IMR-90 (cell line): ENCODE measurements at regions not wholly inside any gene's neighbourhood (a gene's known extent, or its start where the extent isn't known, plus 50 kb on each side); places are given as distances from the start of the nearest gene placed in this dataset.

ENCODE experiments used
- ATAC-seq: fragments of 200-7000 bp; cut with Tn5 transposase; 2 replicates; pipeline ENCODE4 v1.9.1; 2020; ENCODE audit warnings: low read depth, mild to moderate bottlenecking, moderate library complexity
- BruUV-seq: library from RNA; stranded (reverse); fragments of 400-500 nt; replicated peaks from 2 replicates; lab custom pipeline; 2021; lab: Mats Ljungman, UMichigan
- CTCF ChIA-PET: fragments of 300-600 bp; formaldehyde crosslinking; extraction: SDS; loops from one replicate; lab custom pipeline; 2021; ENCODE audit warnings: antibody characterized with exemption; lab: Yijun Ruan, JAX
- POLR2A ChIA-PET: fragments of 300-600 bp; sonication (Branson Sonifier 250); formaldehyde crosslinking; loops from one replicate; lab custom pipeline; 2022; ENCODE audit warnings: antibody characterized with exemption; ENCODE audit not compliant: unreplicated experiment; lab: Charles Lee
- DNase-seq: peaks from one replicate; pipeline ENCODE4 v3.0.0; 2013
- H2AFZ ChIP-seq: replicated peaks from 2 replicates; pipeline ENCODE3; 2013; ENCODE audit warnings: low read length, mild to moderate bottlenecking; ENCODE audit not compliant: poor library complexity
- H2AK5ac ChIP-seq: 2 replicates; pipeline ENCODE4 v1.6.1; 2013; ENCODE audit warnings: low read depth, low read length, inconsistent platforms
- H2AK9ac ChIP-seq: replicated peaks from 2 replicates; pipeline ENCODE3; 2013; ENCODE audit warnings: mild to moderate bottlenecking, low read depth, low read length, moderate library complexity; ENCODE audit not compliant: poor library complexity
- H2BK120ac ChIP-seq: 2 replicates; pipeline ENCODE4 v1.6.1; 2013; ENCODE audit warnings: low read depth, low read length, inconsistent platforms
- H2BK15ac ChIP-seq: 3 replicates; pipeline ENCODE4 v1.6.1; 2013; ENCODE audit warnings: low read depth, low read length, inconsistent platforms
- H2BK20ac ChIP-seq: 2 replicates; pipeline ENCODE4 v1.6.1; 2013; ENCODE audit warnings: low read depth, mild to moderate bottlenecking, inconsistent platforms, low read length, moderate library complexity
- H2BK5ac ChIP-seq: 2 replicates; pipeline ENCODE4 v1.6.1; 2013; ENCODE audit warnings: mild to moderate bottlenecking, low read depth, low read length, inconsistent platforms; ENCODE audit not compliant: poor library complexity, severe bottlenecking
- H3K14ac ChIP-seq: replicated peaks from 2 replicates; pipeline ENCODE4 v1.6.1; 2013; ENCODE audit warnings: low read depth, low read length, inconsistent platforms
- H3K18ac ChIP-seq: 2 replicates; pipeline ENCODE4 v1.6.1; 2013; ENCODE audit warnings: low read depth, low read length, control low read depth
- H3K23ac ChIP-seq: 2 replicates; pipeline ENCODE4 v1.6.1; 2013; ENCODE audit warnings: low read depth, low read length, inconsistent platforms
- H3K27ac ChIP-seq: 2 replicates; pipeline ENCODE4 v1.5.1; 2013; ENCODE audit warnings: mild to moderate bottlenecking, control low read depth, low read length; ENCODE audit not compliant: insufficient read depth
- H3K27me3 ChIP-seq: 2 replicates; pipeline ENCODE4 v1.6.1; 2013; ENCODE audit warnings: low read length; ENCODE audit not compliant: control insufficient read depth, insufficient read depth
- H3K36me3 ChIP-seq: 2 replicates; pipeline ENCODE4 v1.6.1; 2013; ENCODE audit warnings: low read length, mixed read lengths; ENCODE audit not compliant: control insufficient read depth, insufficient read depth
- H3K4ac ChIP-seq: 2 replicates; pipeline ENCODE4 v1.6.1; 2013; ENCODE audit warnings: low read depth, low read length, inconsistent platforms
- H3K4me1 ChIP-seq: 2 replicates; pipeline ENCODE4 v1.6.1; 2013; ENCODE audit warnings: low read length, mixed read lengths; ENCODE audit not compliant: control insufficient read depth, insufficient read depth
- H3K4me2 ChIP-seq: 2 replicates; pipeline ENCODE4 v1.6.1; 2013; ENCODE audit warnings: low read depth, mild to moderate bottlenecking, control low read depth, low read length, moderate library complexity
- H3K4me3 ChIP-seq: 2 replicates; pipeline ENCODE4 v1.5.1; 2013; ENCODE audit warnings: low read depth, mild to moderate bottlenecking, control low read depth, low read length, moderate library complexity; ENCODE audit not compliant: insufficient read depth
- H3K56ac ChIP-seq: 2 replicates; pipeline ENCODE4 v1.6.1; 2013; ENCODE audit warnings: low read length, inconsistent platforms; ENCODE audit not compliant: insufficient read depth; ENCODE audit errors: extremely low read depth
- H3K79me1 ChIP-seq, 2 experiments: 2 replicates each; pipeline ENCODE4 v1.6.1; 2013; ENCODE audit warnings: low read length in 2 of 2, inconsistent platforms in 1 of 2, low read depth in 1 of 2
- H3K9ac ChIP-seq: 2 replicates; pipeline ENCODE4 v1.6.1; 2013; ENCODE audit warnings: low read depth, low read length, control low read depth
- H3K9me1 ChIP-seq: 2 replicates; pipeline ENCODE4 v1.6.1; 2013; ENCODE audit warnings: low read length, inconsistent platforms; ENCODE audit not compliant: insufficient read depth
- H3K9me3 ChIP-seq: 2 replicates; pipeline ENCODE4 v1.6.1; 2013; ENCODE audit warnings: low read length; ENCODE audit not compliant: control insufficient read depth, insufficient read depth
- H4K20me1 ChIP-seq: 2 replicates; pipeline ENCODE4 v1.6.1; 2013; ENCODE audit warnings: low read length, inconsistent platforms; ENCODE audit not compliant: insufficient read depth
- H4K5ac ChIP-seq: 2 replicates; pipeline ENCODE4 v1.6.1; 2013; ENCODE audit warnings: mild to moderate bottlenecking, low read depth, low read length, control low read depth
- H4K8ac ChIP-seq, 2 experiments: 2 replicates each; pipeline ENCODE4 v1.6.1; 2013; ENCODE audit warnings: low read depth in 2 of 2, low read length in 2 of 2, control low read depth in 1 of 2, inconsistent platforms in 1 of 2
- H4K91ac ChIP-seq: 2 replicates; pipeline ENCODE4 v1.6.1; 2013; ENCODE audit warnings: low read depth, low read length, inconsistent platforms; ENCODE audit not compliant: insufficient read depth
- BHLHE40 ChIP-seq: fragments of 150-350 bp; IDR thresholded peaks from 2 replicates; pipeline ENCODE4 v1.6.1; 2016; ENCODE audit warnings: mild to moderate bottlenecking, low read depth, low read length
- CEBPB ChIP-seq: IDR thresholded peaks from 2 replicates; pipeline ENCODE4 v1.6.1; 2012; ENCODE audit warnings: low read depth, low read length, improper control_type of control experiment
- CHD1 ChIP-seq: IDR thresholded peaks from 2 replicates; pipeline ENCODE4 v1.6.1; 2012; ENCODE audit warnings: low read depth, low read length, improper control_type of control experiment
- ELK1 ChIP-seq: fragments of 150-350 bp; IDR thresholded peaks from 2 replicates; pipeline ENCODE4 v1.6.1; 2016; ENCODE audit warnings: low read depth, mild to moderate bottlenecking, low read length, moderate library complexity, borderline replicate concordance
- FOS ChIP-seq: fragments of 150-350 bp; IDR thresholded peaks from 2 replicates; pipeline ENCODE4 v1.6.1; 2016; ENCODE audit warnings: low read depth, low read length
- MAFK ChIP-seq: IDR thresholded peaks from 2 replicates; pipeline ENCODE4 v1.6.1; 2012; ENCODE audit warnings: low read depth, low read length, improper control_type of control experiment
- MAZ ChIP-seq: IDR thresholded peaks from 2 replicates; pipeline ENCODE4 v1.6.1; 2012; ENCODE audit warnings: low read depth, mild to moderate bottlenecking, low read length, improper control_type of control experiment, moderate library complexity, borderline replicate concordance
- MXI1 ChIP-seq: IDR thresholded peaks from 2 replicates; pipeline ENCODE4 v1.6.1; 2012; ENCODE audit warnings: low read depth, mild to moderate bottlenecking, low read length, moderate library complexity, borderline replicate concordance
- NFE2L2 ChIP-seq: fragments of 150-350 bp; IDR thresholded peaks from 2 replicates; pipeline ENCODE4 v1.6.1; 2016; ENCODE audit warnings: low read depth, mild to moderate bottlenecking, low read length
- POLR2A ChIP-seq: IDR thresholded peaks from 2 replicates; pipeline ENCODE4 v1.6.1; 2012; ENCODE audit warnings: mild to moderate bottlenecking, low read depth, low read length
- RAD21 ChIP-seq: IDR thresholded peaks from 2 replicates; pipeline ENCODE4 v1.6.1; 2012; ENCODE audit warnings: low read length, improper control_type of control experiment
- RCOR1 ChIP-seq: IDR thresholded peaks from 2 replicates; pipeline ENCODE4 v1.6.1; 2012; ENCODE audit warnings: mild to moderate bottlenecking, low read length, improper control_type of control experiment; ENCODE audit not compliant: insufficient replicate concordance
- SMC3 ChIP-seq: fragments of 150-350 bp; IDR thresholded peaks from 2 replicates; pipeline ENCODE4 v1.6.1; 2016; ENCODE audit warnings: low read depth, mild to moderate bottlenecking, antibody characterized with exemption, low read length, moderate library complexity
- USF2 ChIP-seq: fragments of 150-350 bp; IDR thresholded peaks from 2 replicates; pipeline ENCODE4 v1.6.1; 2017; ENCODE audit warnings: mild to moderate bottlenecking, antibody characterized with exemption, low read length, low read depth
- WGBS, 2 experiments: methylation state at CpG; one replicate each; pipeline versions ENCODE4 v1.1.5 to v1.1.7; 2013; ENCODE audit warnings: missing lambda C conversion rate in 2 of 2; ENCODE audit not compliant: insufficient read length in 1 of 2; ENCODE audit errors: extremely low coverage in 2 of 2; 5-methylcytosine and 5-hydroxymethylcytosine counted together
- dilution Hi-C: fragments of 300-500 bp; cut with HindIII; formaldehyde crosslinking; loops from one replicate; pipeline ENCODE4 v1.14.3; 2018; ENCODE audit warnings: low sequenced_read_pairs; ENCODE audit not compliant: unreplicated experiment
- in situ Hi-C: fragments of 300-500 bp; cut with MboI; formaldehyde crosslinking; loops from 3 replicates; pipeline ENCODE4 v1.14.3; 2019; ENCODE audit warnings: low sequenced_read_pairs, inconsistent platforms, mixed read lengths
- intact Hi-C: fragments of 100-400 bp; cut with micrococcal nuclease; formaldehyde crosslinking; loops from 2 replicates; pipeline ENCODE4 v1.10.0; 2022
- TF ChIP-seq, protein P1 (sequence below): conservative IDR thresholded peaks from 2 replicates; pipeline ENCODE4 v1.5.1; 2012; ENCODE audit warnings: mild to moderate bottlenecking, low read depth, low read length, improper control_type of control experiment

GRCh38 chr6:14706378-14706929 lies 539.4 kb upstream of the JARID2 start:
- Histone ChIP-seq H2BK120ac (peak overlapping the region; percentile 81), H3K23ac (peak overlapping the region; percentile 70), H3K4me1 (peaks cover 19% of the 10 kb centered on the region), H2AFZ (peak overlapping the region; percentile 81), H3K27me3 (no peaks in the 10 kb centered on the region), H2BK5ac (peak overlapping the region; percentile 96), H3K36me3 (no peaks in the 10 kb centered on the region), H3K9ac (no peak overlapping the region), H3K4me2 (peak overlapping the region; percentile 20), H3K79me1 (no peaks in the 10 kb centered on the region; a peak in 1 of 4 replicates), H3K9me3 (no peaks in the 10 kb centered on the region), H2BK20ac (peak overlapping the region; percentile 91; the same call in 1 of the 2 replicates), H3K18ac (peak overlapping the region; percentile 69), H4K8ac (peak overlapping the region; percentile 26 to 86), H4K5ac (peak overlapping the region; percentile 38; the same call in 1 of the 2 replicates), H3K4ac (peak overlapping the region; percentile 85), H3K27ac (peak overlapping the region; percentile 7), H3K56ac (peak overlapping the region; percentile 48; the same call in 1 of the 2 replicates), H3K4me3 (no peak overlapping the region), H4K20me1 (no peaks in the 10 kb centered on the region), H4K91ac (peak overlapping the region; percentile 78), H2AK9ac (no peak overlapping the region), H2AK5ac (peak overlapping the region; percentile 62; the same call in 1 of the 2 replicates), H3K9me1 (peaks cover 14% of the 10 kb centered on the region), H2BK15ac (peak overlapping the region; percentile 89), H3K14ac (peak overlapping the region; percentile 89)
- in situ Hi-C loops, result loop anchor here (10.0 kb wide), 1 partner anchor 492 kb away; no protein-coding TSS in a partner anchor
- ATAC-seq (peak; percentile 82), DNase-seq (peak; percentile 100)
- ChIA-PET POLR2A (no interaction called here), CTCF (no interaction called here)
- intact Hi-C loops, result no loop called here
- dilution Hi-C loops, result no loop called here
- WGBS, 2 experiments, result no CpG with 5 or more reads among the region's 12 CpGs
- BruUV-seq, result no TSS peak
- peak; percentile 95 for TF ChIP-seq NFE2L2
- peak; percentile 61 for TF ChIP-seq MAZ
- TF ChIP-seq ELK1, result no peak
- TF ChIP-seq FOS, result peak; percentile 100
- 0 out of 2 replicates have a peak, but pooled peaks have one; percentile 18 for TF ChIP-seq CHD1
- no peak for TF ChIP-seq RCOR1
- TF ChIP-seq, protein P1, sequence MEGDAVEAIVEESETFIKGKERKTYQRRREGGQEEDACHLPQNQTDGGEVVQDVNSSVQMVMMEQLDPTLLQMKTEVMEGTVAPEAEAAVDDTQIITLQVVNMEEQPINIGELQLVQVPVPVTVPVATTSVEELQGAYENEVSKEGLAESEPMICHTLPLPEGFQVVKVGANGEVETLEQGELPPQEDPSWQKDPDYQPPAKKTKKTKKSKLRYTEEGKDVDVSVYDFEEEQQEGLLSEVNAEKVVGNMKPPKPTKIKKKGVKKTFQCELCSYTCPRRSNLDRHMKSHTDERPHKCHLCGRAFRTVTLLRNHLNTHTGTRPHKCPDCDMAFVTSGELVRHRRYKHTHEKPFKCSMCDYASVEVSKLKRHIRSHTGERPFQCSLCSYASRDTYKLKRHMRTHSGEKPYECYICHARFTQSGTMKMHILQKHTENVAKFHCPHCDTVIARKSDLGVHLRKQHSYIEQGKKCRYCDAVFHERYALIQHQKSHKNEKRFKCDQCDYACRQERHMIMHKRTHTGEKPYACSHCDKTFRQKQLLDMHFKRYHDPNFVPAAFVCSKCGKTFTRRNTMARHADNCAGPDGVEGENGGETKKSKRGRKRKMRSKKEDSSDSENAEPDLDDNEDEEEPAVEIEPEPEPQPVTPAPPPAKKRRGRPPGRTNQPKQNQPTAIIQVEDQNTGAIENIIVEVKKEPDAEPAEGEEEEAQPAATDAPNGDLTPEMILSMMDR, result no peak
- TF ChIP-seq SMC3, result peak; percentile 35
- TF ChIP-seq POLR2A, result 0 out of 2 replicates have a peak, but pooled peaks have one; percentile 29
- TF ChIP-seq MXI1, result 0 out of 2 replicates have a peak, but pooled peaks have one; percentile 13
- peak; percentile 30 for TF ChIP-seq RAD21
- TF ChIP-seq MAFK, result peak; percentile 68; the same call in 1 of the 2 replicates
- TF ChIP-seq CEBPB, result peak; percentile 41; the same call in 1 of the 2 replicates
- no peak for TF ChIP-seq USF2
- TF ChIP-seq BHLHE40, result peak; percentile 71
